ENCODE measurements at regions not wholly inside any gene's neighbourhood (a gene's known extent, or its start where the extent isn't known, plus 50 kb on each side); places are given as distances from the start of the nearest gene placed in this dataset.

DNA sequence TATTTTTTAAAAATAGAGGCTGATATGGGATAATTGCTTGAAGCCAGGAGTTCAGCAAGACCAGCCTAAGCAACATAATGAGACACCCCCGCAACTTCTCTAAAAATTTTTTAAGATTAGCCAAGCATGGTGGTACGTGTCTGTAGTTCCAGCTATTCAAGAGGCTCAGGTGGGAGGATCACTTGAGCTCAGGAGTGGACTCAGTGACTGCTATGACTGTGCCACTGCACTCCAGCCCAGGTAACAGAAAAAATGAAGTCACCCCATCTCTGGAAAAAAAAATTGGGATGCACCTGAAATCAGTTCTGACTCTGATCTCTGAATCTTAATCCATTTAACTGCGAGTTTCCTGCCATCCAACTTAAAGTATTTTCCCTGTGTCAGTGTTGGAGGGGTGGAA, 124.2 kb downstream of the MRPS6 start (continued):
- no peak for TF ChIP-seq BRCA1 (IDR thresholded peaks at IDR 0.05; ENCODE audit: low read depth, low read length)

All from H1 (cell line).